ENCODE measurements at regions not wholly inside any gene's neighbourhood (a gene's known extent, or its start where the extent isn't known, plus 50 kb on each side); places are given as distances from the start of the nearest gene placed in this dataset.
A peak's percentile ranks its signal among the peaks of the same experiment; 100 is the strongest.

- no peak; the same call in 1 of the 2 replicates for TF ChIP-seq KDM5A (IDR thresholded peaks at IDR 0.05; ENCODE audit: borderline replicate concordance, low read length)
- peak; percentile 94 for TF ChIP-seq GATAD2A (CRISPR knock-in tag; IDR thresholded peaks at IDR 0.05)
- TF ChIP-seq NFE2L1 (CRISPR knock-in tag; IDR thresholded peaks at IDR 0.05; ENCODE audit: borderline replicate concordance), result no peak
- peak; percentile 71; the same call in 1 of the 2 replicates for TF ChIP-seq CEBPB (IDR thresholded peaks at IDR 0.05; ENCODE audit: borderline replicate concordance, low read depth, low read length)
- no peak for TF ChIP-seq TP53 (CRISPR knock-in tag; conservative IDR thresholded peaks at IDR 0.05)
- TF ChIP-seq CREB1 (IDR thresholded peaks at IDR 0.05), result peak; percentile 10; the same call in 1 of the 2 replicates
- no peak for TF ChIP-seq CREB1 (CRISPR knock-in tag; IDR thresholded peaks at IDR 0.05)
- TF ChIP-seq SMAD1 (CRISPR knock-in tag; IDR thresholded peaks at IDR 0.05; ENCODE audit: borderline replicate concordance, low read depth), result no peak
- TF ChIP-seq MIER2 (CRISPR knock-in tag; IDR thresholded peaks at IDR 0.05), result peak; percentile 56; the same call in 1 of the 2 replicates
- TF ChIP-seq DR1 (CRISPR knock-in tag; IDR thresholded peaks at IDR 0.05), result no peak
- TF ChIP-seq SMC3 (IDR thresholded peaks at IDR 0.05; ENCODE audit: low read length), result no peak
- TF ChIP-seq EED (CRISPR knock-in tag; IDR thresholded peaks at IDR 0.05), result no peak
- no peak for TF ChIP-seq ZNF354B (CRISPR knock-in tag; IDR thresholded peaks at IDR 0.05)
- no peak for TF ChIP-seq SOX6 (IDR thresholded peaks at IDR 0.05)
- peak; percentile 95 for TF ChIP-seq SOX6 (CRISPR knock-in tag; IDR thresholded peaks at IDR 0.05)
- TF ChIP-seq IKZF4 (CRISPR knock-in tag; IDR thresholded peaks at IDR 0.05; ENCODE audit: borderline replicate concordance, low read depth, not compliant biosample characterization), result peak; percentile 58
- TF ChIP-seq ZNF75D (CRISPR knock-in tag; IDR thresholded peaks at IDR 0.05; ENCODE audit: borderline replicate concordance), result no peak
- TF ChIP-seq ZNF275 (CRISPR knock-in tag; IDR thresholded peaks at IDR 0.05; ENCODE audit: borderline replicate concordance), result no peak
- TF ChIP-seq ZNF503 (CRISPR knock-in tag; IDR thresholded peaks at IDR 0.05), result no peak; the same call in 1 of the 2 replicates
- TF ChIP-seq ZBTB7A (CRISPR knock-in tag; IDR thresholded peaks at IDR 0.05), result no peak
- no peak for TF ChIP-seq ZNF691 (CRISPR knock-in tag; IDR thresholded peaks at IDR 0.05; ENCODE audit: borderline replicate concordance, low read depth)
Measured at GRCh38 chr6:56739836-56740815, 97.4 kb upstream of the DST start (continued).

Data from HepG2 (cell line).